Gastrocnemius medialis (tissue), 4 donors: ENCODE measurements at regions not wholly inside any gene's neighbourhood (a gene's known extent, or its start where the extent isn't known, plus 50 kb on each side); places are given as distances from the start of the nearest gene placed in this dataset.

Source experiments
- ATAC-seq, 2 donors: fragments of 150-250 bp; one replicate each; pipeline ENCODE4 v1.9.1; 2016
- DNase-seq, 2 donors: peaks; one replicate each; pipeline ENCODE4 v3.0.0-alpha.2; 2019
- H3K27ac ChIP-seq, 4 donors: fragments of 200-600 bp; sonication (generic); 1 replicate in 1 of 4; 2 replicates in 3 of 4; pipeline ENCODE4 v1.5.1; 2016 to 2018; ENCODE audit warnings: mild to moderate bottlenecking in 2 of 4, moderate library complexity in 1 of 4
- H3K27me3 ChIP-seq, 3 donors: fragments of 200-600 bp; sonication (generic) in 2 of 3; 1 replicate in 1 of 3; 2 replicates in 2 of 3; pipeline versions ENCODE4 v1.5.1 to v1.6.0; 2016 to 2019; ENCODE audit warnings: mild to moderate bottlenecking in 1 of 3, moderate library complexity in 1 of 3
- H3K36me3 ChIP-seq, 2 donors: fragments of 200-600 bp; sonication (generic) in 1 of 2; one replicate each; pipeline ENCODE4 v1.5.1; 2017 to 2018
- H3K4me1 ChIP-seq, 2 donors: fragments of 200-600 bp; sonication (generic) in 1 of 2; one replicate each; pipeline ENCODE4 v1.5.1; 2016 to 2017; ENCODE audit warnings: mild to moderate bottlenecking in 2 of 2
- H3K4me3 ChIP-seq, 4 donors: fragments of 200-600 bp; sonication (generic) in 3 of 4; 1 replicate in 1 of 4; 2 replicates in 3 of 4; pipeline ENCODE4 v1.5.1; 2016 to 2019; ENCODE audit warnings: mild to moderate bottlenecking in 2 of 4
- H3K9me3 ChIP-seq, 3 donors: fragments of 200-600 bp; sonication (generic) in 2 of 3; 1 replicate in 1 of 3; 2 replicates in 2 of 3; pipeline ENCODE4 v1.5.1; 2016 to 2019
- CTCF ChIP-seq, 5 experiments: fragments of 450-650 bp in 3 of 5; fragments of 200-600 bp in 2 of 5; sonication (generic) in 2 of 5; IDR thresholded peaks in 4 of 5; conservative IDR thresholded peaks in 1 of 5; 1 replicate in 4 of 5; 2 replicates in 1 of 5; pipeline ENCODE4 v1.5.1; 2016 to 2019; ENCODE audit warnings: antibody characterized with exemption in 5 of 5, mild to moderate bottlenecking in 3 of 5, moderate library complexity in 3 of 5
- POLR2A ChIP-seq, 2 donors: fragments of 450-650 bp; IDR thresholded peaks; one replicate each; pipeline ENCODE4 v1.6.1; 2017; ENCODE audit warnings: antibody characterized with exemption in 2 of 2, mild to moderate bottlenecking in 2 of 2, moderate library complexity in 2 of 2
- in situ Hi-C, 4 donors: fragments of 200-750 bp; cut with MboI; loops; one replicate each; pipeline versions ENCODE4 v1.15.0 to v1.8.0; 2017; ENCODE audit warnings: low sequenced_read_pairs in 4 of 4
- intact Hi-C: fragments of 100-400 bp; cut with DNase I; formaldehyde crosslinking; loops from one replicate; pipeline ENCODE4 v1.15.1; 2023; ENCODE audit warnings: low total_unique reads

GRCh38 chr9:82682431-82682830 lies 380.5 kb downstream of the RASEF start:
- DNase-seq, result no peak
- no peak overlapping the region for H3K4me3 ChIP-seq
- TF ChIP-seq POLR2A (IDR thresholded peaks at IDR 0.05) (no peak), CTCF (IDR thresholded peaks at IDR 0.05 in 4 of 5, conservative IDR thresholded peaks at IDR 0.05 in 1 of 5) (no peak)
- no peaks in the 10 kb centered on the region for H3K27me3 ChIP-seq
- H3K36me3 ChIP-seq, result no peaks in the 10 kb centered on the region
- no peaks in the 10 kb centered on the region for H3K4me1 ChIP-seq
- H3K27ac ChIP-seq, result no peak overlapping the region
- in situ Hi-C loops, result no loop called here
- no peak for ATAC-seq
- intact Hi-C loops, result no loop called here
- H3K9me3 ChIP-seq, result no peaks in the 10 kb centered on the region

GRCh38 chr9:82695704-82696103 lies 367.2 kb downstream of the RASEF start:
- H3K36me3 ChIP-seq, result no peaks in the 10 kb centered on the region
- in situ Hi-C loops (no loop called here), intact Hi-C loops (no loop called here)
- no peak for TF ChIP-seq CTCF (IDR thresholded peaks at IDR 0.05 in 4 of 5, conservative IDR thresholded peaks at IDR 0.05 in 1 of 5)
- TF ChIP-seq POLR2A (IDR thresholded peaks at IDR 0.05), result no peak
- no peaks in the 10 kb centered on the region for H3K9me3 ChIP-seq
- no peak overlapping the region for H3K4me3 ChIP-seq
- no peaks in the 10 kb centered on the region for H3K27me3 ChIP-seq
- DNase-seq (no peak), ATAC-seq (no peak)
- H3K27ac ChIP-seq, result no peak overlapping the region
- H3K4me1 ChIP-seq, result no peaks in the 10 kb centered on the region

GRCh38 chr9:82706786-82707185 lies 356.2 kb downstream of the RASEF start:
- in situ Hi-C loops (no loop called here), intact Hi-C loops (no loop called here)
- H3K9me3 ChIP-seq, result no peaks in the 10 kb centered on the region
- H3K4me1 ChIP-seq, result no peaks in the 10 kb centered on the region
- H3K27ac ChIP-seq, result no peak overlapping the region
- TF ChIP-seq CTCF (IDR thresholded peaks at IDR 0.05 in 4 of 5, conservative IDR thresholded peaks at IDR 0.05 in 1 of 5) (no peak), POLR2A (IDR thresholded peaks at IDR 0.05) (no peak)
- no peak for ATAC-seq
- no peak overlapping the region for H3K4me3 ChIP-seq
- no peaks in the 10 kb centered on the region for H3K36me3 ChIP-seq
- DNase-seq, result no peak
- H3K27me3 ChIP-seq, result no peaks in the 10 kb centered on the region

GRCh38 chr9:82716821-82717220 lies 346.1 kb downstream of the RASEF start:
- TF ChIP-seq CTCF (IDR thresholded peaks at IDR 0.05 in 4 of 5, conservative IDR thresholded peaks at IDR 0.05 in 1 of 5), result no peak
- TF ChIP-seq POLR2A (IDR thresholded peaks at IDR 0.05), result no peak
- H3K9me3 ChIP-seq, result no peaks in the 10 kb centered on the region
- H3K27ac ChIP-seq, result no peak overlapping the region
- H3K27me3 ChIP-seq, result no peaks in the 10 kb centered on the region
- in situ Hi-C loops (no loop called here), intact Hi-C loops (no loop called here)
- DNase-seq, result no peak
- no peak overlapping the region for H3K4me3 ChIP-seq
- no peak for ATAC-seq
- H3K36me3 ChIP-seq, result no peaks in the 10 kb centered on the region
- no peaks in the 10 kb centered on the region for H3K4me1 ChIP-seq

GRCh38 chr9:82720515-82720914 lies 342.4 kb downstream of the RASEF start:
- H3K27me3 ChIP-seq, result no peaks in the 10 kb centered on the region
- H3K36me3 ChIP-seq, result no peaks in the 10 kb centered on the region
- no peaks in the 10 kb centered on the region for H3K9me3 ChIP-seq
- H3K4me3 ChIP-seq, result no peak overlapping the region
- intact Hi-C loops, result no loop called here
- no peak for DNase-seq
- TF ChIP-seq CTCF (IDR thresholded peaks at IDR 0.05 in 4 of 5, conservative IDR thresholded peaks at IDR 0.05 in 1 of 5), result no peak
- no peak for TF ChIP-seq POLR2A (IDR thresholded peaks at IDR 0.05)
- no peak overlapping the region for H3K27ac ChIP-seq
- ATAC-seq, result no peak
- no peaks in the 10 kb centered on the region for H3K4me1 ChIP-seq
- in situ Hi-C loops, result no loop called here
